ENCODE measurements at regions not wholly inside any gene's neighbourhood (a gene's known extent, or its start where the extent isn't known, plus 50 kb on each side); places are given as distances from the start of the nearest gene placed in this dataset.

GRCh38 chr1:106189780-106190179 lies 866.7 kb upstream of the PRMT6 start:
- no peaks in the 10 kb centered on the region for H3K36me3 ChIP-seq (replicated peaks; ENCODE audit: insufficient read depth, low read depth)
- TF ChIP-seq EZH2 (IDR thresholded peaks at IDR 0.05; ENCODE audit: borderline replicate concordance), result no peak
- no peak for TF ChIP-seq EZH2phosphoT487 (IDR thresholded peaks at IDR 0.05; ENCODE audit: low read depth, severe bottlenecking, unreplicated experiment)
- TF ChIP-seq CTCF (IDR thresholded peaks at IDR 0.05; ENCODE audit: poor library complexity), result no peak
- H3K79me2 ChIP-seq, result no peaks in the 10 kb centered on the region
- whole genome bisulfite sequencing (ENCODE audit: low lambda C conversion rate, missing lambda C conversion rate), result 100% methylated on average over 2 of the region's 2 CpGs
- H3K27me3 ChIP-seq, result no peaks in the 10 kb centered on the region
- H3K4me1 ChIP-seq (ENCODE audit: insufficient read depth), result no peaks in the 10 kb centered on the region
- no peak overlapping the region for H2AFZ ChIP-seq
- no peaks in the 10 kb centered on the region for H4K20me1 ChIP-seq (ENCODE audit: insufficient read depth, poor library complexity, severe bottlenecking)
- no peak overlapping the region for H3K4me3 ChIP-seq
- H3K9me2 ChIP-seq (replicated peaks; ENCODE audit: insufficient read depth), result no peaks in the 10 kb centered on the region
- H3K9me3 ChIP-seq (ENCODE audit: low read depth), result no peaks in the 10 kb centered on the region
- DNase-seq (ENCODE audit: low spot score), result no peak
- no peak overlapping the region for H3K27ac ChIP-seq
- H3K4me2 ChIP-seq, result no peak overlapping the region

GRCh38 chr1:106194206-106194605 lies 862.3 kb upstream of the PRMT6 start:
- H3K9me3 ChIP-seq (ENCODE audit: low read depth), result no peaks in the 10 kb centered on the region
- no peaks in the 10 kb centered on the region for H3K79me2 ChIP-seq
- no peak overlapping the region for H2AFZ ChIP-seq
- H3K4me3 ChIP-seq, result no peak overlapping the region
- H3K4me1 ChIP-seq (ENCODE audit: insufficient read depth), result no peaks in the 10 kb centered on the region
- no peaks in the 10 kb centered on the region for H3K9me2 ChIP-seq (replicated peaks; ENCODE audit: insufficient read depth)
- TF ChIP-seq EZH2 (IDR thresholded peaks at IDR 0.05; ENCODE audit: borderline replicate concordance) (no peak), CTCF (IDR thresholded peaks at IDR 0.05; ENCODE audit: poor library complexity) (no peak), EZH2phosphoT487 (IDR thresholded peaks at IDR 0.05; ENCODE audit: low read depth, severe bottlenecking, unreplicated experiment) (no peak)
- H4K20me1 ChIP-seq (ENCODE audit: insufficient read depth, poor library complexity, severe bottlenecking), result no peaks in the 10 kb centered on the region
- H3K27ac ChIP-seq, result no peak overlapping the region
- H3K27me3 ChIP-seq, result no peaks in the 10 kb centered on the region
- no peak overlapping the region for H3K4me2 ChIP-seq
- H3K36me3 ChIP-seq (replicated peaks; ENCODE audit: insufficient read depth, low read depth), result no peaks in the 10 kb centered on the region
- DNase-seq (ENCODE audit: low spot score), result no peak

- no peak overlapping the region for H3K27ac ChIP-seq
- no peaks in the 10 kb centered on the region for H3K79me2 ChIP-seq
- H3K9me3 ChIP-seq (ENCODE audit: low read depth), result no peaks in the 10 kb centered on the region
- H2AFZ ChIP-seq, result no peak overlapping the region
- H3K27me3 ChIP-seq, result no peaks in the 10 kb centered on the region
- no peaks in the 10 kb centered on the region for H4K20me1 ChIP-seq (ENCODE audit: insufficient read depth, poor library complexity, severe bottlenecking)
- TF ChIP-seq EZH2 (IDR thresholded peaks at IDR 0.05; ENCODE audit: borderline replicate concordance) (no peak), CTCF (IDR thresholded peaks at IDR 0.05; ENCODE audit: poor library complexity) (no peak), EZH2phosphoT487 (IDR thresholded peaks at IDR 0.05; ENCODE audit: low read depth, severe bottlenecking, unreplicated experiment) (no peak)
- no peaks in the 10 kb centered on the region for H3K4me1 ChIP-seq (ENCODE audit: insufficient read depth)
- H3K9me2 ChIP-seq (replicated peaks; ENCODE audit: insufficient read depth), result no peaks in the 10 kb centered on the region
- WGBS (ENCODE audit: low lambda C conversion rate, missing lambda C conversion rate), result 95% methylated on average over 3 of the region's 3 CpGs
- H3K4me3 ChIP-seq, result no peak overlapping the region
- DNase-seq (ENCODE audit: low spot score), result no peak
- H3K36me3 ChIP-seq (replicated peaks; ENCODE audit: insufficient read depth, low read depth), result no peaks in the 10 kb centered on the region
- H3K4me2 ChIP-seq, result no peak overlapping the region
These were observed 855.8 kb upstream of the PRMT6 start for GRCh38 chr1:106200711-106201110.

GRCh38 chr1:106207185-106207584 lies 849.3 kb upstream of the PRMT6 start:
- TF ChIP-seq CTCF (IDR thresholded peaks at IDR 0.05; ENCODE audit: poor library complexity) (no peak), EZH2phosphoT487 (IDR thresholded peaks at IDR 0.05; ENCODE audit: low read depth, severe bottlenecking, unreplicated experiment) (no peak), EZH2 (IDR thresholded peaks at IDR 0.05; ENCODE audit: borderline replicate concordance) (no peak)
- H3K27ac ChIP-seq, result no peak overlapping the region

More at GRCh38 chr1:106207185-106207584, 849.3 kb upstream of the PRMT6 start:
- Histone ChIP-seq H3K9me3 (ENCODE audit: low read depth) (no peaks in the 10 kb centered on the region), H3K9me2 (replicated peaks; ENCODE audit: insufficient read depth) (no peaks in the 10 kb centered on the region), H3K4me3 (no peak overlapping the region), H3K79me2 (no peaks in the 10 kb centered on the region), H3K27me3 (no peaks in the 10 kb centered on the region), H3K4me2 (no peak overlapping the region), H2AFZ (no peak overlapping the region), H3K4me1 (ENCODE audit: insufficient read depth) (no peaks in the 10 kb centered on the region), H3K36me3 (replicated peaks; ENCODE audit: insufficient read depth, low read depth) (no peaks in the 10 kb centered on the region), H4K20me1 (ENCODE audit: insufficient read depth, poor library complexity, severe bottlenecking) (no peaks in the 10 kb centered on the region)
- DNase-seq (ENCODE audit: low spot score), result no peak
- WGBS (ENCODE audit: low lambda C conversion rate, missing lambda C conversion rate), result 84% methylated on average over 1 of the region's 1 CpG
